AG04450 (cell line): ENCODE measurements at regions not wholly inside any gene's neighbourhood (a gene's known extent, or its start where the extent isn't known, plus 50 kb on each side); places are given as distances from the start of the nearest gene placed in this dataset.

Experiments used
- CTCF ChIA-PET: fragments of 300-600, 350-600 bp; formaldehyde crosslinking; extraction: SDS; loops from one replicate; lab custom pipeline; 2022; ENCODE audit warnings: antibody characterized with exemption, inconsistent platforms; lab: Charles Lee
- POLR2A ChIA-PET: fragments of 350-600 bp; formaldehyde crosslinking; extraction: SDS; loops from one replicate; lab custom pipeline; 2021; ENCODE audit warnings: antibody characterized with exemption, inconsistent platforms; lab: Yijun Ruan, JAX
- DNase-seq: peaks from one replicate; pipeline ENCODE4 v3.0.0-alpha.2; 2011; ENCODE audit warnings: low read depth, low spot score
- H3K27ac ChIP-seq: one replicate; pipeline ENCODE4 v1.5.1; 2012; ENCODE audit warnings: low read depth, low read length, control low read depth
- H3K27me3 ChIP-seq: one replicate; pipeline ENCODE4 v1.6.0; 2012; ENCODE audit warnings: low read length; ENCODE audit not compliant: control insufficient read depth, insufficient read depth
- H3K4me3 ChIP-seq: 2 replicates; pipeline ENCODE4 v1.5.1; 2011; ENCODE audit warnings: mild to moderate bottlenecking, low read depth, low read length, control low read depth
- H3K9me3 ChIP-seq: 2 replicates; pipeline ENCODE4 v1.5.1; 2012; ENCODE audit warnings: low read length; ENCODE audit not compliant: control insufficient read depth, insufficient read depth
- CTCF ChIP-seq: IDR thresholded peaks from 2 replicates; pipeline ENCODE4 v1.5.1; 2011; ENCODE audit warnings: low read depth, low read length, control low read depth, inconsistent platforms

GRCh38 chr6:40855168-40855880 is 183.7 kb downstream of the UNC5CL start:
- TF ChIP-seq CTCF, result no peak
- no peaks in the 10 kb centered on the region for H3K9me3 ChIP-seq
- no peak overlapping the region for H3K4me3 ChIP-seq
- no peak for DNase-seq
- POLR2A ChIA-PET, result no interaction called here
- H3K27me3 ChIP-seq, result no peaks in the 10 kb centered on the region
- H3K27ac ChIP-seq, result no peak overlapping the region
- CTCF ChIA-PET, result interaction anchor here (1.3 kb wide), 1 partner anchor 10 kb away, joined by 5 read pairs; no protein-coding TSS in a partner anchor

- CTCF ChIA-PET, result interaction anchor here (1.3 kb wide), 1 partner anchor 9 kb away, joined by 5 read pairs; no protein-coding TSS in a partner anchor
- H3K4me3 ChIP-seq, result no peak overlapping the region
- POLR2A ChIA-PET, result no interaction called here
These were observed 184.4 kb downstream of the UNC5CL start for GRCh38 chr6:40854592-40854991.

GRCh38 chr6:40852779-40853373 is 186.1 kb downstream of the UNC5CL start:
- TF ChIP-seq CTCF, result peak; percentile 50
- H3K4me3 ChIP-seq, result no peak overlapping the region
- ChIA-PET POLR2A (no interaction called here), CTCF (no interaction called here)
- no peaks in the 10 kb centered on the region for H3K9me3 ChIP-seq
- DNase-seq, result no peak
- peaks cover 5% of the 10 kb centered on the region for H3K27me3 ChIP-seq
- no peak overlapping the region for H3K27ac ChIP-seq

More at GRCh38 chr6:40854592-40854991, 184.4 kb downstream of the UNC5CL start:
- Histone ChIP-seq H3K27ac (no peak overlapping the region), H3K27me3 (no peaks in the 10 kb centered on the region), H3K9me3 (no peaks in the 10 kb centered on the region)
- no peak for DNase-seq
- TF ChIP-seq CTCF, result no peak

- Histone ChIP-seq H3K4me3 (no peak overlapping the region), H3K27ac (no peak overlapping the region), H3K27me3 (peaks cover 5% of the 10 kb centered on the region), H3K9me3 (no peaks in the 10 kb centered on the region)
- DNase-seq, result no peak
- TF ChIP-seq CTCF, result no peak
- ChIA-PET CTCF (interaction anchor here (0.7 kb wide), 1 partner anchor 179 kb away, joined by 3 read pairs; no protein-coding TSS in a partner anchor), POLR2A (no interaction called here)
These were observed 189.5 kb downstream of the UNC5CL start for GRCh38 chr6:40849546-40849945.

- no peak overlapping the region for H3K4me3 ChIP-seq
- no peak for TF ChIP-seq CTCF
- POLR2A ChIA-PET, result no interaction called here
- peaks cover 8% of the 10 kb centered on the region for H3K27me3 ChIP-seq
- no peaks in the 10 kb centered on the region for H3K9me3 ChIP-seq
- CTCF ChIA-PET, result no interaction called here
- H3K27ac ChIP-seq, result no peak overlapping the region
- DNase-seq, result no peak
These were observed 190.0 kb downstream of the UNC5CL start for GRCh38 chr6:40848868-40849514.
